ENCODE measurements at regions not wholly inside any gene's neighbourhood (a gene's known extent, or its start where the extent isn't known, plus 50 kb on each side); places are given as distances from the start of the nearest gene placed in this dataset.
"Not testable (repeated sequence)": the region's sequence is repeated elsewhere in the genome, so short reads cannot be mapped to it uniquely, and the experiment has no call there.

- no peaks in the 10 kb centered on the region for H3K4me1 Mint-ChIP-seq
- no peaks in the 10 kb centered on the region for H3F3A ChIP-seq (ENCODE audit: low read depth)
- no peak overlapping the region for H3K27ac ChIP-seq
- no peak overlapping the region for H3K9ac ChIP-seq
- no peak overlapping the region for H2AFZ ChIP-seq (replicated peaks)
- no peaks in the 10 kb centered on the region for H3K9me3 ChIP-seq (ENCODE audit: low read depth)
- no peaks in the 10 kb centered on the region for H3K9me3 Mint-ChIP-seq
- DNase-seq (ENCODE audit: low spot score) = no peak
- H3K4me2 ChIP-seq = no peak overlapping the region
- no peaks in the 10 kb centered on the region for H3K36me3 Mint-ChIP-seq
- no peak overlapping the region for H3K27ac Mint-ChIP-seq
- H3K79me2 ChIP-seq (ENCODE audit: low read depth) = no peaks in the 10 kb centered on the region
- peaks cover 2% of the 10 kb centered on the region for H3K27me3 Mint-ChIP-seq (ENCODE audit: insufficient read depth, low read depth)
- H3K27me3 ChIP-seq = no peaks in the 10 kb centered on the region
- TF ChIP-seq EZH2 (IDR thresholded peaks at IDR 0.05) (no peak), EZH2phosphoT487 (IDR thresholded peaks at IDR 0.05) (no peak), CTCF (IDR thresholded peaks at IDR 0.05) (no peak)
- no peaks in the 10 kb centered on the region for H3K36me3 ChIP-seq
- no peaks in the 10 kb centered on the region for H3K4me1 ChIP-seq
- no peak overlapping the region for H3K4me3 Mint-ChIP-seq
- no peaks in the 10 kb centered on the region for H4K20me1 ChIP-seq (ENCODE audit: low read depth)
- no peak overlapping the region for H3K4me3 ChIP-seq
Observed at GRCh38 chr3:153246806-153247205, 84.8 kb downstream of the RAP2B start.

- H3K9me3 ChIP-seq (ENCODE audit: low read depth) = no peaks in the 10 kb centered on the region
- H3K4me3 ChIP-seq = no peak overlapping the region
- TF ChIP-seq EZH2phosphoT487 (IDR thresholded peaks at IDR 0.05) (no peak), EZH2 (IDR thresholded peaks at IDR 0.05) (no peak), CTCF (IDR thresholded peaks at IDR 0.05) (no peak)
- Mint-ChIP-seq H3K27me3 (ENCODE audit: insufficient read depth, low read depth) (peaks cover 2% of the 10 kb centered on the region), H3K36me3 (no peaks in the 10 kb centered on the region), H3K4me3 (no peak overlapping the region), H3K4me1 (no peaks in the 10 kb centered on the region), H3K27ac (no peak overlapping the region), H3K9me3 (no peaks in the 10 kb centered on the region)
- H3K4me1 ChIP-seq = no peaks in the 10 kb centered on the region
- no peak overlapping the region for H3K4me2 ChIP-seq
- no peak overlapping the region for H3K27ac ChIP-seq
- no peaks in the 10 kb centered on the region for H3K36me3 ChIP-seq
- H3K79me2 ChIP-seq (ENCODE audit: low read depth) = no peaks in the 10 kb centered on the region
- H3K27me3 ChIP-seq = no peaks in the 10 kb centered on the region
- no peak for DNase-seq (ENCODE audit: low spot score)
- H4K20me1 ChIP-seq (ENCODE audit: low read depth) = no peaks in the 10 kb centered on the region
- H2AFZ ChIP-seq (replicated peaks) = no peak overlapping the region
- H3K9ac ChIP-seq = no peak overlapping the region
- no peaks in the 10 kb centered on the region for H3F3A ChIP-seq (ENCODE audit: low read depth)
Observed at GRCh38 chr3:153247331-153248330, 85.6 kb downstream of the RAP2B start.

GRCh38 chr3:153248835-153249234 lies 86.8 kb downstream of the RAP2B start:
- H3K9ac ChIP-seq; H3K4me3 Mint-ChIP-seq; H2AFZ ChIP-seq (replicated peaks); H3K4me1 ChIP-seq; H3K36me3 Mint-ChIP-seq; H3K79me2 ChIP-seq (ENCODE audit: low read depth); H3K4me3 ChIP-seq; H4K20me1 ChIP-seq (ENCODE audit: low read depth); H3K9me3 Mint-ChIP-seq; H3K27ac ChIP-seq; H3K27me3 ChIP-seq; H3K4me1 Mint-ChIP-seq; DNase-seq (ENCODE audit: low spot score); H3K4me2 ChIP-seq; H3F3A ChIP-seq (ENCODE audit: low read depth); H3K36me3 ChIP-seq; H3K27me3 Mint-ChIP-seq (ENCODE audit: insufficient read depth, low read depth); H3K9me3 ChIP-seq (ENCODE audit: low read depth); H3K27ac Mint-ChIP-seq: not testable (repeated sequence)

- Mint-ChIP-seq H3K27me3 (ENCODE audit: insufficient read depth, low read depth) (peaks cover 2% of the 10 kb centered on the region), H3K27ac (no peak overlapping the region), H3K4me3 (no peak overlapping the region), H3K9me3 (no peaks in the 10 kb centered on the region), H3K4me1 (no peaks in the 10 kb centered on the region), H3K36me3 (no peaks in the 10 kb centered on the region)
- H2AFZ ChIP-seq (replicated peaks) = no peak overlapping the region
- no peak overlapping the region for H3K4me2 ChIP-seq
- no peaks in the 10 kb centered on the region for H3K79me2 ChIP-seq (ENCODE audit: low read depth)
- H3K9me3 ChIP-seq (ENCODE audit: low read depth) = no peaks in the 10 kb centered on the region
- no peak for TF ChIP-seq EZH2 (IDR thresholded peaks at IDR 0.05)
- no peak for TF ChIP-seq CTCF (IDR thresholded peaks at IDR 0.05)
- TF ChIP-seq EZH2phosphoT487 (IDR thresholded peaks at IDR 0.05) = no peak
- no peaks in the 10 kb centered on the region for H3K36me3 ChIP-seq
- H3K4me3 ChIP-seq = no peak overlapping the region
- H3K27ac ChIP-seq = no peak overlapping the region
- no peaks in the 10 kb centered on the region for H3K4me1 ChIP-seq
- DNase-seq (ENCODE audit: low spot score) = no peak
- no peak overlapping the region for H3K9ac ChIP-seq
- no peaks in the 10 kb centered on the region for H3F3A ChIP-seq (ENCODE audit: low read depth)
- no peaks in the 10 kb centered on the region for H3K27me3 ChIP-seq
- H4K20me1 ChIP-seq (ENCODE audit: low read depth) = no peaks in the 10 kb centered on the region
Observed at GRCh38 chr3:153249906-153250305, 87.9 kb downstream of the RAP2B start.
